CD14-positive monocyte (primary cell): ENCODE measurements at regions not wholly inside any gene's neighbourhood (a gene's known extent, or its start where the extent isn't known, plus 50 kb on each side); places are given as distances from the start of the nearest gene placed in this dataset.

ENCODE experiments used
- DNase-seq, 3 donors: peaks; one replicate each; pipeline ENCODE4 v3.0.0-alpha.2; 2011 to 2022
- H2AFZ ChIP-seq: 2 replicates; pipeline ENCODE4 v1.6.0; 2012; ENCODE audit warnings: mild to moderate bottlenecking, low read depth, low read length, inconsistent platforms; ENCODE audit not compliant: insufficient read depth, poor library complexity, severe bottlenecking
- H3K27ac ChIP-seq, 2 donors: 1 replicate in 1 of 2; 2 replicates in 1 of 2; pipeline ENCODE4 v1.5.1; 2012 to 2013; ENCODE audit warnings: low read length in 2 of 2, control low read depth in 1 of 2, inconsistent platforms in 1 of 2, low read depth in 1 of 2, mild to moderate bottlenecking in 1 of 2
- H3K27me3 ChIP-seq, 2 donors: one replicate each; pipeline versions ENCODE4 v1.6.0 to v1.6.1; 2011 to 2013; ENCODE audit warnings: low read length in 2 of 2; ENCODE audit not compliant: control insufficient read depth in 2 of 2, insufficient read depth in 2 of 2
- H3K36me3 ChIP-seq, 2 donors: replicated peaks in 1 of 2; 1 replicate in 1 of 2; 2 replicates in 1 of 2; pipeline versions ENCODE4 v1.5.1 to v1.6.1; 2012 to 2013; ENCODE audit warnings: low read length in 2 of 2, control low read depth in 1 of 2, inconsistent platforms in 1 of 2, mild to moderate bottlenecking in 1 of 2; ENCODE audit not compliant: insufficient read depth in 2 of 2, control insufficient read depth in 1 of 2
- H3K4me1 ChIP-seq, 2 donors: 1 replicate in 1 of 2; 2 replicates in 1 of 2; pipeline versions ENCODE4 v1.5.1 to v1.6.1; 2012 to 2013; ENCODE audit warnings: low read length in 2 of 2, control low read depth in 1 of 2, inconsistent platforms in 1 of 2, mild to moderate bottlenecking in 1 of 2, moderate library complexity in 1 of 2; ENCODE audit not compliant: insufficient read depth in 2 of 2, control insufficient read depth in 1 of 2
- H3K4me2 ChIP-seq: replicated peaks from 2 replicates; pipeline ENCODE3; 2012; ENCODE audit warnings: low read length, moderate library complexity, mild to moderate bottlenecking; ENCODE audit not compliant: poor library complexity, severe bottlenecking; ENCODE audit errors: extremely low read depth
- H3K4me3 ChIP-seq, 3 experiments: fragments of 200-600 bp in 1 of 3; sonication (generic) in 1 of 3; replicated peaks in 1 of 3; 1 replicate in 2 of 3; 2 replicates in 1 of 3; pipeline ENCODE4 v1.5.1; 2011 to 2013; ENCODE audit warnings: low read length in 3 of 3, mild to moderate bottlenecking in 3 of 3, control low read depth in 2 of 3, low read depth in 2 of 3, inconsistent platforms in 1 of 3, moderate library complexity in 1 of 3
- H3K79me2 ChIP-seq: 2 replicates; pipeline ENCODE4 v1.6.0; 2012; ENCODE audit warnings: mild to moderate bottlenecking, control low read depth, inconsistent platforms, low read length, moderate library complexity; ENCODE audit not compliant: insufficient read depth
- H3K9ac ChIP-seq: 2 replicates; pipeline ENCODE4 v1.6.0; 2017; ENCODE audit warnings: low read length, mild to moderate bottlenecking; ENCODE audit not compliant: insufficient read depth, poor library complexity, severe bottlenecking
- H3K9me3 ChIP-seq, 2 donors: replicated peaks in 1 of 2; 1 replicate in 1 of 2; 2 replicates in 1 of 2; pipeline versions ENCODE4 v1.5.1 to v1.6.1; 2012 to 2013; ENCODE audit warnings: low read length in 2 of 2, control low read depth in 1 of 2; ENCODE audit not compliant: control insufficient read depth in 1 of 2, insufficient read depth in 1 of 2
- H4K20me1 ChIP-seq: 2 replicates; pipeline ENCODE4 v1.6.0; 2012; ENCODE audit warnings: mild to moderate bottlenecking, low read length, control low read depth, moderate library complexity; ENCODE audit not compliant: insufficient read depth
- H3K27ac Mint-ChIP-seq, 7 donors: one replicate each; pipeline ENCODE4 v1.8.0; 2020; ENCODE audit warnings: mild to moderate bottlenecking in 7 of 7, mixed read lengths in 7 of 7, moderate library complexity in 6 of 7, inconsistent platforms in 2 of 7
- H3K27me3 Mint-ChIP-seq, 3 donors: one replicate each; pipeline ENCODE4 v1.8.0; 2021 to 2022; ENCODE audit warnings: low read depth in 3 of 3, mild to moderate bottlenecking in 3 of 3, mixed read lengths in 3 of 3, moderate library complexity in 3 of 3, inconsistent platforms in 1 of 3
- H3K36me3 Mint-ChIP-seq, 2 donors: one replicate each; pipeline ENCODE4 v1.8.0; 2020; ENCODE audit warnings: mixed read lengths in 2 of 2, inconsistent platforms in 1 of 2, mild to moderate bottlenecking in 1 of 2
- H3K4me1 Mint-ChIP-seq: one replicate; pipeline ENCODE4 v1.8.0; 2020; ENCODE audit warnings: mild to moderate bottlenecking, mixed read lengths
- H3K4me3 Mint-ChIP-seq, 2 donors: one replicate each; pipeline ENCODE4 v1.8.0; 2020; ENCODE audit warnings: mild to moderate bottlenecking in 2 of 2, mixed read lengths in 2 of 2, moderate library complexity in 1 of 2
- H3K9me3 Mint-ChIP-seq, 7 donors: one replicate each; pipeline ENCODE4 v1.8.0; 2020 to 2022; ENCODE audit warnings: mixed read lengths in 7 of 7, mild to moderate bottlenecking in 6 of 7, moderate library complexity in 6 of 7, inconsistent platforms in 2 of 7
- WGBS: methylation state at CpG from one replicate; pipeline ENCODE4 v1.1.5; 2013; ENCODE audit warnings: missing lambda C conversion rate; ENCODE audit not compliant: insufficient coverage; 5-methylcytosine and 5-hydroxymethylcytosine counted together
- intact Hi-C, 2 donors: fragments of 100-400 bp; cut with micrococcal nuclease; formaldehyde crosslinking; loops; one replicate each; pipeline versions ENCODE4 v1.15.0 to v1.15.1; 2023
- TF ChIP-seq, protein P1 (sequence below): fragments of 200-600 bp; IDR thresholded peaks from one replicate; pipeline ENCODE4 v1.8.0; 2022; ENCODE audit warnings: antibody characterized with exemption, mild to moderate bottlenecking

DNA sequence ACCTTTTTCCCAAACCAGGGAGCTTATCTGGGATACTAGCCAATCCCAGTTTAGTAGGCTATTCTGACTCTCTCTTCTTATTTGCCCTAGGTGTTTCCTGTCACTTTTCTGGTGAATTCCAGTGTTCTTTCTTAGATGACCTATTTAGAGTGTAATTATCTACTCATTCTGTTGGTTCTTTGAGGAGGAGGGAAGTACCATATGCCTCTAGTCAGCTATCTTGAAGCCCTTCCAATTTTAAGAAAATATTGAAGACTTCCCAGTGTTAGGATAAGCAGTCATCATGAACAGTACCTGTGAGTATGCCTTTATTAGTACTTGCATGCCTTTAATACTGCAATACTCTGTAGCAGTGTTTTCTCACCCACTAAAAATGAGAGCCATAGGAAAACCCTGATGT is 724.3 kb upstream of the SLITRK1 start:
- Histone ChIP-seq H4K20me1 (no peaks in the 10 kb centered on the region), H3K4me2 (no peak overlapping the region), H3K9me3 (peaks cover 0 to 15% of the 10 kb centered on the region in 2 donors), H3K9ac (no peak overlapping the region), H3K79me2 (no peaks in the 10 kb centered on the region), H3K4me1 (no peaks in the 10 kb centered on the region), H3K27me3 (no peaks in the 10 kb centered on the region), H2AFZ (no peak overlapping the region), H3K27ac (no peak overlapping the region), H3K36me3 (no peaks in the 10 kb centered on the region), H3K4me3 (no peak overlapping the region)
- Mint-ChIP-seq H3K27me3 (peaks cover 0 to 1% (median 0%) of the 10 kb centered on the region in 3 donors), H3K9me3 (peaks cover 0 to 14% (median 7%) of the 10 kb centered on the region in 7 donors), H3K36me3 (no peaks in the 10 kb centered on the region), H3K4me3 (no peak overlapping the region), H3K27ac (no peak overlapping the region), H3K4me1 (no peaks in the 10 kb centered on the region)
- DNase-seq, result no peak
- TF ChIP-seq, protein P1, sequence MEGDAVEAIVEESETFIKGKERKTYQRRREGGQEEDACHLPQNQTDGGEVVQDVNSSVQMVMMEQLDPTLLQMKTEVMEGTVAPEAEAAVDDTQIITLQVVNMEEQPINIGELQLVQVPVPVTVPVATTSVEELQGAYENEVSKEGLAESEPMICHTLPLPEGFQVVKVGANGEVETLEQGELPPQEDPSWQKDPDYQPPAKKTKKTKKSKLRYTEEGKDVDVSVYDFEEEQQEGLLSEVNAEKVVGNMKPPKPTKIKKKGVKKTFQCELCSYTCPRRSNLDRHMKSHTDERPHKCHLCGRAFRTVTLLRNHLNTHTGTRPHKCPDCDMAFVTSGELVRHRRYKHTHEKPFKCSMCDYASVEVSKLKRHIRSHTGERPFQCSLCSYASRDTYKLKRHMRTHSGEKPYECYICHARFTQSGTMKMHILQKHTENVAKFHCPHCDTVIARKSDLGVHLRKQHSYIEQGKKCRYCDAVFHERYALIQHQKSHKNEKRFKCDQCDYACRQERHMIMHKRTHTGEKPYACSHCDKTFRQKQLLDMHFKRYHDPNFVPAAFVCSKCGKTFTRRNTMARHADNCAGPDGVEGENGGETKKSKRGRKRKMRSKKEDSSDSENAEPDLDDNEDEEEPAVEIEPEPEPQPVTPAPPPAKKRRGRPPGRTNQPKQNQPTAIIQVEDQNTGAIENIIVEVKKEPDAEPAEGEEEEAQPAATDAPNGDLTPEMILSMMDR, result no peak
- intact Hi-C loops, result no loop called here

DNA sequence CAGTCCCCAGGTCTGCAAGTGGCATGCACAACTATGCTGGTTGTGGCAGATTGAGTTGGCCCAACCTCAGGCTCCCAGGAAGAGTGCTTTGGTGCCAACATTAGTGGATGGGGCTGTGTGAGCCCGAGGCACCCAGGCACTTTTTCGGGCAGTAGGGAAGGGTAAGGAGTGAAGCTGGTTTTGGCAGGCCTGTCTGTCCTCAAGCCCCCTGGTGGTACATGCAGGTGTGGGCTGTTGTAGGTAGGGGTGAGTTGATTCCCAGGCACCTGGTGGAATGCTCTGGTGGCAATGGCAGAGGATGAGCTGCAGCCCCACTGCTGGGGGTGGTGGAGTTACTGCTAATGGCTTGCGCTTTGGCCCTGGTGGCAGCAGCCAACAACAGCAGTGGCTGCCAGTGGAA is 723.7 kb upstream of the SLITRK1 start:
- no peak overlapping the region for H3K9ac ChIP-seq
- H3K27me3 Mint-ChIP-seq, result peaks cover 0 to 1% (median 0%) of the 10 kb centered on the region in 3 donors
- 94% methylated on average over 3 of the region's 3 CpGs for WGBS
- no peaks in the 10 kb centered on the region for H3K27me3 ChIP-seq
- H3K27ac ChIP-seq, result no peak overlapping the region
- no peak overlapping the region for H3K27ac Mint-ChIP-seq
- no peak overlapping the region for H3K4me2 ChIP-seq
- H3K36me3 ChIP-seq, result no peaks in the 10 kb centered on the region
- no peak overlapping the region for H2AFZ ChIP-seq
- no peaks in the 10 kb centered on the region for H3K4me1 ChIP-seq
- DNase-seq, result no peak
- no peaks in the 10 kb centered on the region for H3K36me3 Mint-ChIP-seq
- no peaks in the 10 kb centered on the region for H3K79me2 ChIP-seq
- H3K4me3 ChIP-seq, result no peak overlapping the region
- intact Hi-C loops, result no loop called here
- TF ChIP-seq, protein P1, result no peak
- H3K9me3 ChIP-seq, result peaks cover 0 to 15% of the 10 kb centered on the region in 2 donors
- H3K4me1 Mint-ChIP-seq, result no peaks in the 10 kb centered on the region
- no peak overlapping the region for H3K4me3 Mint-ChIP-seq
- peaks cover 0 to 14% (median 7%) of the 10 kb centered on the region in 7 donors for H3K9me3 Mint-ChIP-seq
- H4K20me1 ChIP-seq, result no peaks in the 10 kb centered on the region
